BLaER1 (cell line): ENCODE measurements at regions not wholly inside any gene's neighbourhood (a gene's known extent, or its start where the extent isn't known, plus 50 kb on each side); places are given as distances from the start of the nearest gene placed in this dataset.
A peak's percentile ranks its signal among the peaks of the same experiment; 100 is the strongest.

Experiments used
- H3K27ac ChIP-seq: shearing (Covaris generic); formaldehyde crosslinking; 2 replicates; pipeline ENCODE4 v1.8.1; 2022
- H3K27me3 ChIP-seq: shearing (Covaris generic); formaldehyde crosslinking; 2 replicates; pipeline ENCODE4 v1.8.1; 2022
- H3K36me3 ChIP-seq: shearing (Covaris generic); formaldehyde crosslinking; 2 replicates; pipeline ENCODE4 v1.8.1; 2022
- H3K4me1 ChIP-seq: shearing (Covaris generic); formaldehyde crosslinking; 2 replicates; pipeline ENCODE4 v1.8.1; 2022
- H3K4me2 ChIP-seq: shearing (Covaris generic); formaldehyde crosslinking; 2 replicates; pipeline ENCODE4 v1.8.1; 2022
- H3K4me3 ChIP-seq: shearing (Covaris generic); formaldehyde crosslinking; 2 replicates; pipeline ENCODE4 v1.8.1; 2022
- H3K9ac ChIP-seq: shearing (Covaris generic); formaldehyde crosslinking; 2 replicates; pipeline ENCODE4 v1.8.1; 2022
- H3K9me3 ChIP-seq: shearing (Covaris generic); formaldehyde crosslinking; 2 replicates; pipeline ENCODE4 v1.8.1; 2022
- H4K20me1 ChIP-seq: shearing (Covaris generic); formaldehyde crosslinking; 2 replicates; pipeline ENCODE4 v1.8.1; 2022
- Cebpa-rat ChIP-seq: shearing (Covaris generic); IDR thresholded peaks from 2 replicates; pipeline ENCODE4 v1.8.1; 2022

GRCh38 chr13:48859272-48860105 lies 116.2 kb upstream of the FNDC3A start:
- H3K36me3 ChIP-seq, result no peaks in the 10 kb centered on the region
- peaks cover 10% of the 10 kb centered on the region for H3K4me1 ChIP-seq
- TF ChIP-seq Cebpa-rat, result no peak
- no peak overlapping the region for H3K27ac ChIP-seq
- H3K9ac ChIP-seq, result no peak overlapping the region
- no peak overlapping the region for H3K4me2 ChIP-seq
- H3K27me3 ChIP-seq, result no peaks in the 10 kb centered on the region
- no peak overlapping the region for H3K4me3 ChIP-seq
- no peaks in the 10 kb centered on the region for H3K9me3 ChIP-seq
- no peaks in the 10 kb centered on the region for H4K20me1 ChIP-seq

GRCh38 chr13:48860364-48860763 lies 115.3 kb upstream of the FNDC3A start:
- Histone ChIP-seq H3K4me2 (no peak overlapping the region), H3K27ac (no peak overlapping the region), H3K9ac (no peak overlapping the region), H3K9me3 (no peaks in the 10 kb centered on the region), H4K20me1 (no peaks in the 10 kb centered on the region), H3K27me3 (no peaks in the 10 kb centered on the region), H3K4me1 (peaks cover 10% of the 10 kb centered on the region), H3K4me3 (no peak overlapping the region), H3K36me3 (no peaks in the 10 kb centered on the region)
- TF ChIP-seq Cebpa-rat, result no peak

- H3K27ac ChIP-seq, result 0 out of 2 replicates have a peak overlapping the region, but pooled peaks have one; percentile 5
- H3K4me3 ChIP-seq, result no peak overlapping the region
- no peaks in the 10 kb centered on the region for H4K20me1 ChIP-seq
- TF ChIP-seq Cebpa-rat, result no peak
- H3K4me2 ChIP-seq, result peak overlapping the region; percentile 45
- no peak overlapping the region for H3K9ac ChIP-seq
- no peaks in the 10 kb centered on the region for H3K9me3 ChIP-seq
- H3K4me1 ChIP-seq, result peaks cover 10% of the 10 kb centered on the region
- H3K36me3 ChIP-seq, result no peaks in the 10 kb centered on the region
- no peaks in the 10 kb centered on the region for H3K27me3 ChIP-seq
Observed at GRCh38 chr13:48862572-48862971, 113.1 kb upstream of the FNDC3A start.

GRCh38 chr13:48864100-48864499 lies 111.6 kb upstream of the FNDC3A start:
- Histone ChIP-seq H3K27me3 (no peaks in the 10 kb centered on the region), H3K27ac (no peak overlapping the region), H3K4me3 (no peak overlapping the region), H3K9me3 (no peaks in the 10 kb centered on the region), H3K36me3 (no peaks in the 10 kb centered on the region), H3K4me2 (no peak overlapping the region), H3K4me1 (peaks cover 10% of the 10 kb centered on the region), H3K9ac (no peak overlapping the region), H4K20me1 (no peaks in the 10 kb centered on the region)
- no peak for TF ChIP-seq Cebpa-rat

GRCh38 chr13:48866249-48866648 lies 109.5 kb upstream of the FNDC3A start:
- H3K9me3 ChIP-seq, result no peaks in the 10 kb centered on the region
- H3K4me1 ChIP-seq, result peaks cover 10% of the 10 kb centered on the region
- no peak overlapping the region for H3K4me2 ChIP-seq
- no peak overlapping the region for H3K27ac ChIP-seq
- no peaks in the 10 kb centered on the region for H4K20me1 ChIP-seq
- TF ChIP-seq Cebpa-rat, result no peak
- no peak overlapping the region for H3K9ac ChIP-seq
- no peaks in the 10 kb centered on the region for H3K36me3 ChIP-seq
- H3K27me3 ChIP-seq, result no peaks in the 10 kb centered on the region
- H3K4me3 ChIP-seq, result no peak overlapping the region

- Histone ChIP-seq H3K36me3 (no peaks in the 10 kb centered on the region), H4K20me1 (no peaks in the 10 kb centered on the region), H3K27ac (no peak overlapping the region), H3K27me3 (no peaks in the 10 kb centered on the region), H3K4me2 (no peak overlapping the region), H3K9ac (no peak overlapping the region), H3K9me3 (no peaks in the 10 kb centered on the region), H3K4me1 (peaks cover 6% of the 10 kb centered on the region; the same call in 1 of the 2 replicates), H3K4me3 (no peak overlapping the region)
- no peak for TF ChIP-seq Cebpa-rat
Observed at GRCh38 chr13:48873081-48873480, 102.6 kb upstream of the FNDC3A start.

GRCh38 chr13:48873587-48873986 lies 102.1 kb upstream of the FNDC3A start:
- no peak overlapping the region for H3K4me3 ChIP-seq
- no peaks in the 10 kb centered on the region for H3K27me3 ChIP-seq
- no peaks in the 10 kb centered on the region for H3K9me3 ChIP-seq
- no peaks in the 10 kb centered on the region for H4K20me1 ChIP-seq
- no peak for TF ChIP-seq Cebpa-rat
- H3K4me1 ChIP-seq, result peaks cover 6% of the 10 kb centered on the region; the same call in 1 of the 2 replicates
- H3K4me2 ChIP-seq, result no peak overlapping the region
- H3K27ac ChIP-seq, result no peak overlapping the region
- H3K36me3 ChIP-seq, result no peaks in the 10 kb centered on the region
- H3K9ac ChIP-seq, result no peak overlapping the region

GRCh38 chr13:48874165-48874564 lies 101.5 kb upstream of the FNDC3A start:
- no peaks in the 10 kb centered on the region for H4K20me1 ChIP-seq
- H3K9me3 ChIP-seq, result no peaks in the 10 kb centered on the region
- H3K4me2 ChIP-seq, result peak overlapping the region; percentile 4; the same call in 1 of the 2 replicates
- H3K27ac ChIP-seq, result no peak overlapping the region
- H3K27me3 ChIP-seq, result no peaks in the 10 kb centered on the region
- no peak overlapping the region for H3K4me3 ChIP-seq
- no peak overlapping the region for H3K9ac ChIP-seq
- TF ChIP-seq Cebpa-rat, result no peak
- peaks cover 6% of the 10 kb centered on the region; the same call in 1 of the 2 replicates for H3K4me1 ChIP-seq
- H3K36me3 ChIP-seq, result no peaks in the 10 kb centered on the region

- Histone ChIP-seq H3K27me3 (no peaks in the 10 kb centered on the region), H3K4me2 (no peak overlapping the region)
Observed at GRCh38 chr13:48875047-48875446, 100.7 kb upstream of the FNDC3A start.

GRCh38 chr13:48876289-48876688 lies 99.4 kb upstream of the FNDC3A start:
- no peaks in the 10 kb centered on the region for H3K36me3 ChIP-seq
- no peak overlapping the region for H3K9ac ChIP-seq
- H3K4me1 ChIP-seq, result peaks cover 6% of the 10 kb centered on the region; the same call in 1 of the 2 replicates
- H4K20me1 ChIP-seq, result no peaks in the 10 kb centered on the region
- no peak overlapping the region for H3K27ac ChIP-seq
- H3K4me3 ChIP-seq, result no peak overlapping the region
- no peak overlapping the region for H3K4me2 ChIP-seq
- TF ChIP-seq Cebpa-rat, result no peak
- H3K9me3 ChIP-seq, result no peaks in the 10 kb centered on the region
- H3K27me3 ChIP-seq, result no peaks in the 10 kb centered on the region

More at GRCh38 chr13:48875047-48875446, 100.7 kb upstream of the FNDC3A start:
- no peak for TF ChIP-seq Cebpa-rat
- no peaks in the 10 kb centered on the region for H3K36me3 ChIP-seq
- H3K4me1 ChIP-seq, result peaks cover 6% of the 10 kb centered on the region; the same call in 1 of the 2 replicates
- no peak overlapping the region for H3K27ac ChIP-seq
- H3K9me3 ChIP-seq, result no peaks in the 10 kb centered on the region
- no peaks in the 10 kb centered on the region for H4K20me1 ChIP-seq
- H3K4me3 ChIP-seq, result no peak overlapping the region
- no peak overlapping the region for H3K9ac ChIP-seq
